Testis (tissue), 2 donors: ENCODE measurements at regions not wholly inside any gene's neighbourhood (a gene's known extent, or its start where the extent isn't known, plus 50 kb on each side); places are given as distances from the start of the nearest gene placed in this dataset.

ENCODE experiments used
- DNase-seq: peaks from one replicate; pipeline ENCODE4 v3.0.0-alpha.2; 2019
- H3K27ac ChIP-seq, 2 donors: fragments of 200-600 bp; sonication (generic); one replicate each; pipeline ENCODE4 v1.5.1; 2019
- H3K27me3 ChIP-seq: fragments of 200-600 bp; sonication (generic); one replicate; pipeline ENCODE4 v1.5.1; 2019
- H3K36me3 ChIP-seq: fragments of 200-600 bp; sonication (generic); one replicate; pipeline ENCODE4 v1.5.1; 2017; ENCODE audit warnings: low read depth; ENCODE audit errors: missing control alignments
- H3K4me1 ChIP-seq: fragments of 200-600 bp; sonication (generic); one replicate; pipeline ENCODE4 v1.5.1; 2019
- H3K4me3 ChIP-seq, 2 donors: fragments of 200-600 bp; sonication (generic); one replicate each; pipeline ENCODE4 v1.5.1; 2017 to 2019
- H3K9me3 ChIP-seq: fragments of 200-600 bp; sonication (generic); one replicate; pipeline ENCODE4 v1.5.1; 2017
- CTCF ChIP-seq, 3 experiments: fragments of 450-650 bp in 2 of 3; fragments of 200-600 bp in 1 of 3; sonication (generic) in 1 of 3; IDR thresholded peaks; one replicate each; pipeline ENCODE4 v1.5.1; 2016 to 2019; ENCODE audit warnings: antibody characterized with exemption in 3 of 3, mild to moderate bottlenecking in 2 of 3, moderate library complexity in 1 of 3
- POLR2A ChIP-seq: fragments of 450-650 bp; IDR thresholded peaks from one replicate; pipeline ENCODE4 v1.6.1; 2017; ENCODE audit warnings: antibody characterized with exemption, mild to moderate bottlenecking, moderate library complexity
- WGBS, 2 donors: methylation state at CpG; one replicate each; pipeline ENCODE4 v1.1.5; 2018; 5-methylcytosine and 5-hydroxymethylcytosine counted together
- intact Hi-C: fragments of 100-400 bp; cut with DNase I; formaldehyde crosslinking; loops from one replicate; pipeline ENCODE4 v1.15.1; 2023; ENCODE audit warnings: low total_unique reads

- peaks cover 6% of the 10 kb centered on the region for H3K4me1 ChIP-seq
Measured at GRCh38 chr22:26890870-26891269, 233.5 kb downstream of the MIAT start.

DNA sequence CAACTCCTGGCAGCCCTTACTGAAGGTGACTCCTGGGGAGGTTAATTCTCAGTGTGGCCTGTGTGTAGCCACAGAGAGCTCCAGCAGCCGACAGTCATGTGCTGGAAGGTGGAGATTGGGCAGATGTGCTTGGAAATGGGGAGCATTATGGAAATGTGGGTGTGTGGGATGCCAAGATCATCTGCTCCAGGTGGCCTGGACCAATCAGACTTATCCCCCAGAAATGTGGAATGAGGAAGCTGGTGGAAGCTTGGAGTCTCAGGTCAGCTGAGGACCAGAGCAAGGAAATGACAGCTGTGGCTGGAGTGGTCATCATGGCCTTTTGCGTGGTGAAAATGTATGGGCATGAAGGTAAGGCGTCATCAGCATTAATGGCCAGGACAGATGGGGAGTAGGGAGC, 234.0 kb downstream of the MIAT start:
- Histone ChIP-seq H3K9me3 (no peaks in the 10 kb centered on the region), H3K4me1 (peaks cover 6% of the 10 kb centered on the region), H3K36me3 (no peaks in the 10 kb centered on the region), H3K27me3 (no peaks in the 10 kb centered on the region), H3K27ac (no peak overlapping the region), H3K4me3 (no peak overlapping the region)
- TF ChIP-seq CTCF (IDR thresholded peaks at IDR 0.05) (no peak), POLR2A (no peak)
- WGBS, 2 donors: 94% methylated on average over 3 of the region's 3 CpGs
- intact Hi-C loops: no loop called here
- no peak for DNase-seq

More at GRCh38 chr22:26890870-26891269, 233.5 kb downstream of the MIAT start:
- no peaks in the 10 kb centered on the region for H3K9me3 ChIP-seq
- H3K4me3 ChIP-seq: no peak overlapping the region
- H3K27ac ChIP-seq: no peak overlapping the region
- WGBS, 2 donors: 70 to 73% methylated on average over 5 of the region's 5 CpGs
- H3K36me3 ChIP-seq: no peaks in the 10 kb centered on the region
- H3K27me3 ChIP-seq: no peaks in the 10 kb centered on the region
- no peak for DNase-seq
- intact Hi-C loops: no loop called here
- TF ChIP-seq CTCF (IDR thresholded peaks at IDR 0.05) (no peak), POLR2A (no peak)

GRCh38 chr22:26892166-26893041, 235.0 kb downstream of the MIAT start:
- Histone ChIP-seq H3K27me3 (no peaks in the 10 kb centered on the region), H3K27ac (no peak overlapping the region), H3K36me3 (no peaks in the 10 kb centered on the region), H3K4me1 (peaks cover 4% of the 10 kb centered on the region), H3K9me3 (no peaks in the 10 kb centered on the region), H3K4me3 (no peak overlapping the region)
- WGBS, 2 donors: 66% methylated on average over 17 to 20 of the region's 20 CpGs
- no peak for DNase-seq
- no peak for TF ChIP-seq CTCF (IDR thresholded peaks at IDR 0.05)
- no peak for TF ChIP-seq POLR2A
- intact Hi-C loops: no loop called here

DNA sequence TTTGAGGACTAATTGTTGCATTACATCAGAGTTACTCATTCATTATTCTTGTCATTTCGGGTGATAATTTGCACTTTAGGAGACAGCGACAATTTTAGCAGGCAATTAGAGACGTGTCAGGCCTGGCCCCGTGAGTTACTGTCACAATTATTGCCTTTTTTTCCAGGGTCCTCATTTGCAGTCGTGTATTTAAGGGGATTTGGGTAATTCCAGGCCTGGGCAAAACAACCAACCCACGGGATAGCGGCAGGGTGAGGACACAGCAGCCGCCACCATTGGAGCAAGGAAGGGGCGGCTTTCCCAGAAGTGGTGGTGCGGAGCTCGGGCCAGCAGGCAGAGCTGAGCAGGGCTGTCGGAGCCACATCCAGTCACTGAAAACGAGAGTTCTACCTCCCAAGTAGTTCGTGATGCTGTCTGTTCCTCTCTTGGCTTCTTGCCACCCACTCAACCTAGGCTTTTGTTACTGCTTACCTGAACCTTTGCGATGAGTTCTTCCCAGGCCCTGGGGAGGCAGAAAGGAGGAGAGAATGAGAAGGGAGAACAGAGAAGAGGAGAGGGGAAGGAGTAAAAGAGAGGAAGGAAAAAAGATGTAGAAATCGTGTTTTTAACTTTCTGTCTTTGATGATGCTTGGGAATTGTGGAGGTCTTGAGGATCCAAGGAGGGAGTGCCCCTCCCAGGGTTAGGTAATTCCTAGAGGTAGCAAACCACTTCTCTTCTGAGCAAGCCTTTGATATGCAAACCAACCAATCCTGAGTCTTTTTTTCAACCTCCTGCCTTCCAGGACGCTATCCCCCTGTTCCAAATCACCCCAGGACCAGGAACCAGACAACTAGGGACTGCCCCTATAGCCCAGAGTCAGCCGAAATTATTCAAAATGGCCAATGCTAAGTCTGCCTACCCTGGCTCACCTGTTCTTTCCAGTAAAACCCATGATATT, 236.1 kb downstream of the MIAT start:
- no peak for TF ChIP-seq POLR2A
- Histone ChIP-seq H3K36me3 (no peaks in the 10 kb centered on the region), H3K9me3 (no peaks in the 10 kb centered on the region), H3K4me1 (no peaks in the 10 kb centered on the region), H3K27me3 (no peaks in the 10 kb centered on the region), H3K27ac (no peak overlapping the region), H3K4me3 (no peak overlapping the region)
- intact Hi-C loops: no loop called here
- 75 to 83% methylated on average over 16 to 18 of the region's 18 CpGs for WGBS, 2 donors
- no peak for DNase-seq

DNA sequence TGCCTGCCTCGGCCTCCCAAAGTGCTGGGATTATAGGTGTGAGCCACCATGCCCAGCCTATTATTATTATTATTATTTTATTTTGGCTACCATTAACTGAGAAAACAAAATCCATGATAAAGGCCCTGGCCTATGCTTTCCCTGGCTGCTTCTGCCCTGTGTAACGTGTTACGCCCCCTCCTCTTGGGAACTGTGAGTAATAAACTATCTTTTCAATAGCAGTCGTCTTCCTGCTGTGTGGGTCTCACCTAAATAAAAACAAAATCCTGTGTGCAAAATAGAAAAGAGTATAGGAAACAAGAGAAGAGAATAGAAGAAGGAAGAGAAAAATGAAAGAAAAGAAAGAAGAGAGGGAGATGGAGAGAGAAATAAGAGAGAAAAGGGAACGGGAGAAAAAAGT, 237.0 kb downstream of the MIAT start:
- H3K36me3 ChIP-seq: no peaks in the 10 kb centered on the region
- H3K9me3 ChIP-seq: no peaks in the 10 kb centered on the region
- no peaks in the 10 kb centered on the region for H3K4me1 ChIP-seq
- no peak for DNase-seq
- H3K4me3 ChIP-seq: no peak overlapping the region
- no peak for TF ChIP-seq POLR2A
- no peak for TF ChIP-seq CTCF (IDR thresholded peaks at IDR 0.05)
- no peaks in the 10 kb centered on the region for H3K27me3 ChIP-seq
- WGBS, 2 donors: 86 to 88% methylated on average over 5 of the region's 5 CpGs
- intact Hi-C loops: no loop called here
- H3K27ac ChIP-seq: no peak overlapping the region
